HEK293 (cell line): ENCODE measurements at regions not wholly inside any gene's neighbourhood (a gene's known extent, or its start where the extent isn't known, plus 50 kb on each side); places are given as distances from the start of the nearest gene placed in this dataset.

Experiments used
- CTCF ChIP-seq: fragments of 450-650 bp; formaldehyde crosslinking; IDR thresholded peaks from 2 replicates; pipeline ENCODE4 v1.5.1; 2016; ENCODE audit warnings: missing biosample characterization, missing genetic modification characterization
- MZF1 ChIP-seq: fragments of 450-650 bp; formaldehyde crosslinking; IDR thresholded peaks from 2 replicates; pipeline ENCODE4 v1.5.1; 2017; ENCODE audit warnings: missing biosample characterization, missing genetic modification characterization, borderline replicate concordance
- SALL2 ChIP-seq: fragments of 450-650 bp; formaldehyde crosslinking; IDR thresholded peaks from 2 replicates; pipeline ENCODE4 v1.5.0; 2017; ENCODE audit warnings: missing biosample characterization, mild to moderate bottlenecking, missing genetic modification characterization, borderline replicate concordance
- TCF7L2 ChIP-seq: IDR thresholded peaks from 2 replicates; pipeline ENCODE4 v1.6.1; 2011; ENCODE audit warnings: low read depth, mild to moderate bottlenecking, inconsistent platforms, low read length, moderate library complexity, borderline replicate concordance
- TF ChIP-seq, protein P1 (sequence below): fragments of 450-650 bp; IDR thresholded peaks from 2 replicates; pipeline ENCODE4 v1.5.1; 2018; ENCODE audit warnings: missing biosample characterization, missing genetic modification characterization

DNA sequence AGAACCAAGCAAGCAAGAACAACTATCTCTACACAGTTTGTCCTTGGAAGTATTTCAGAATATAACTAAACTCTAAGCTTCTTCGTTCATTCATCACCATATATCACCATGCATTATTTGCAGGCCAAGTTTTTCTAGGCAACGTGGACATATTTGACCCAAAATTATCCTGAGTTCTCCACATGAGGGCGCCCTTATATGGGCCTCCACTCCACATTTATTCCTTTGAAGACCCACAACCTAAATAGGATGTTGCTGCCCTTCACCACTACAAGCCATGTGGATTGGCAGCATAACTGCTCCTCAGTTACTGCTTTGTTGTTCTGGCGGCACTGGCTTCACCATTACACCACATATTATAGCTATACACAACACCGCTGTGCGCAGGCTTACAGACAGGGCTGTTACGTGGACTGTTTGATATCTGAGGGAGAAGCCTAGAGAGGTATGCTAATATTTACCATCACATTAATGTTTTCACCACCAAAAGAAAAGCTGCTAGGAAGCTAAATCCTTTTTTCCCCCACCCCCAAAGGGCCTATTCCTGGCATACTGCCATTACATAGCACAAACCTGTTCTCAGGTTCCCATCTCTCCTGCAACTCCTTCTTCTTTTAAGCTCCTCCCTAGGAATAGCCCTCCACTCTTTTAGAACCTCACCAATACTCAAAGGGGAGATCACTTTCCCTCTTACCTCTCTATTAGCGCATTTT is 411.7 kb downstream of the C6orf118 start:
- TF ChIP-seq CTCF = no peak
- no peak for TF ChIP-seq SALL2 (tag by site-specific recombination)
- TF ChIP-seq, protein P1, sequence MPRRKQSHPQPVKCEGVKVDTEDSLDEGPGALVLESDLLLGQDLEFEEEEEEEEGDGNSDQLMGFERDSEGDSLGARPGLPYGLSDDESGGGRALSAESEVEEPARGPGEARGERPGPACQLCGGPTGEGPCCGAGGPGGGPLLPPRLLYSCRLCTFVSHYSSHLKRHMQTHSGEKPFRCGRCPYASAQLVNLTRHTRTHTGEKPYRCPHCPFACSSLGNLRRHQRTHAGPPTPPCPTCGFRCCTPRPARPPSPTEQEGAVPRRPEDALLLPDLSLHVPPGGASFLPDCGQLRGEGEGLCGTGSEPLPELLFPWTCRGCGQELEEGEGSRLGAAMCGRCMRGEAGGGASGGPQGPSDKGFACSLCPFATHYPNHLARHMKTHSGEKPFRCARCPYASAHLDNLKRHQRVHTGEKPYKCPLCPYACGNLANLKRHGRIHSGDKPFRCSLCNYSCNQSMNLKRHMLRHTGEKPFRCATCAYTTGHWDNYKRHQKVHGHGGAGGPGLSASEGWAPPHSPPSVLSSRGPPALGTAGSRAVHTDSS = no peak
- TF ChIP-seq TCF7L2 = no peak
- TF ChIP-seq MZF1 = no peak
